Fibroblast of upper back skin (primary cell): ENCODE measurements at regions not wholly inside any gene's neighbourhood (a gene's known extent, or its start where the extent isn't known, plus 50 kb on each side); places are given as distances from the start of the nearest gene placed in this dataset.
A peak's percentile ranks its signal among the peaks of the same experiment; 100 is the strongest.

Experiments
- DNase-seq: peaks from one replicate; pipeline ENCODE4 v3.0.0-alpha.2; 2013

DNA sequence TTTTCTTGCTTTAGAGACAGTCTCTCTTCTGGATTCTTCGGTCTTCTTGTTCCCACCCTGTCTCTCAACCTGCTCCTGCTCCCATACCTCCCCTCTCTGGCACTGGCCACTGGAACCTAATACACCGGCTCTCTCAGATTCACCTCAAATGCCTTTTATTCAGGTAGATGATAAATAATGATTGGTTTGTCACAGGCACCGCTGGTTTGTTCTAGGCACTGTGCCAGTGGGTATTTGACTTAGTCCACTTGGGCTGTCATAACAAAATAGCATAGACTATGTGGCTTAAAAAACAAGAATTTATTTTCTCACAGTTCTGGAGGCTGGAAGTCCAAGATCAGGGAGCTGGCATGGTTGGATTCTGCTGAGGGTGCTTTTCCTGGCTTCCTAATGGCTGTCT lies 278.2 kb upstream of the STT3B start:
- no peak for DNase-seq

DNA sequence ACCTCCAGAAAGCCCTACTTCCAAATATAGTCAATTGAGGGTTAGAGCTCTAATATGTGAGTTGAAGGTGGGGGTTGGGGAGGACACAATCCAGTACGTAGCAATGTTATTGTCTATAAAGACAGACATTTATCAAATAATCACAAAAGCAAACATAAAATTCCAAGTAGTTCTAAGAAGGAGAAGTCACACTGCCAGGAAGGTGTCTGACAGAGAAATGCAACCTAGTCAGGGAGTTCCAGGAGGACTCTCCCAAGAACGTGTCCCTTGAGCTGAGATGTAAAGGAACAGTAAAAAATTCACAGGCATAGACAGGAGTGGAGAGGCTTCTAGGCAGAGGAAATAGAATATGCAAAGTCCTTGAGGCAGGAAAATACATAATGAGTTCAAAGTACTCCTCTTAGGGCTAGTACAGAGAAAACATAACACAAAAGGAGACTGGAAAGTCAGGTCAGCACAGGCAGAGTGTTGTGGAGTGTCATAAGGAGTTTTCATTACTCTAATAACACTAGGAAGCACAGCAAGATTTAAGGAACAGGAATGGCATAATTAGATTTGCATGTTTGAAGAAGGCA lies 277.6 kb upstream of the STT3B start:
- no peak for DNase-seq

DNA sequence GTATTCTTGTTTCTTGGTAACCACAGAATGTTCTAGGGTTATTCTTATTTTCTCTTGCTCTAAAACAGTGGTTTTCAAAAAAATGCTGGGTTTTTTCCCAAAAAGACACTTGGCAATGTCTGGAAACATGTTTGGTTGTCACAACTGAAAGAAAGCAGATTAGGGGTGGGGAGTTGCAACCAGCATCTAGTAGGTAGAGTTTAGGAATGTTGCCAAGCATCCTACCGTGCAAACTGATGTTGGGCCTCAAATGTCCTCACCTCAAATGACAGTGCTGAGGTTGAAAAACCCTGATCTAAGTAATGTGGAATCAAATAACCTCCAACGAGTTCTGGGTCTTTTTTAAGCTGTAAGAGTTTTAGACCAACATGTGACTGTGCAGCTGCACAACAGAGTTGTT lies 270.5 kb upstream of the STT3B start:
- DNase-seq, result no peak

DNA sequence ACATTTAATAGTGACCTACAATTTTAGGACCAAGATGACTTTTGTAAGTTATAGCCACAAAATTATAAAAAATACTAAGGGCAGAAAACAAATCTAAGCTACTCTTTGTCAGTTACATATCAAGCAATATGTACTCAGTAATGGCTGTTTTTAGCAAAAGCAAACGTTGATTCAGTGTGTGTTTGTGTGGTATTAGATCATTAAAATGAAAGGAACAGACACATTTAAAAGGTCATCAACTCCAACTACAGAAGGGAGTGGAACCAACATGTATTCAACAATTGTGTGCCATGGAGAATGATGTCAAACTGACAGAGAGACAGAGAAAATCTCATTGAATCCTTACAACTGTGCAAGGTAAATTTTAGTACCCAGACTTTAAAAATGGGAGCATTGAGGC lies 268.8 kb upstream of the STT3B start:
- DNase-seq, result no peak

DNA sequence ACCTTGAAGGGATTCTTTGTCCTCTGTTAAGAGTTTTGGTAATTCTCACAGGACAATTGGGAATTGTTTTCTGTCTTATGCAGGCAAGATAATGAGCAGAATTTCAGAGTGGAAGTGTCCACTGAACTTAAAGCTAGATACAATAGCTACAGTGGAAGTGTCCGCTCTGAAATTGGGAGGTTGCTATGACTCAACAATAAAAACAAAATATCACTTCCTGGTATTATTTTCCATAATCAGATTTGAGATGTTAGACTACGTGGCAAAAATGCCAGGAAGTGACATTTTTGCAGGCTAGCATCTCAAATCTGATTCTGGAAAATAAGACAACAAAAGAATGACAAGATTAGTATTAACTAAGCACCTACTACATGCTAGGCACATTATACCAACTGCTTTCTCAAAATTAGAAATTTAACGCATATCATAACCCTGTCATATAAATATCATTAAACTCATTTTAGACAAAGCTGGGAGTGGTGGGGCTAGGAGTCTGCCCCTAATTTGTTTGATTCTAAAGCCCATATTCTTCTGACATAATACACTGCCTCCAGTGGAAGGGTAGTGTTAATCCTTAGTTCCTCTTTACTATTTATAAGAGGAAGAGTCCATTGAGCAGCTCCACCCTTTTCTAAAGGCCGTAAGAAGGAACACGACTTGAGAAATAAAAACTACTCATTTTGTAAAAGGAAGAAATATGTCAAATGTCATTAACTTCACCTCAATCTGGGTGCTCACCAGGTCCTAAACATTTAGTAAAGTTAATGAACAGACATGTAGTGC lies 266.9 kb upstream of the STT3B start:
- no peak for DNase-seq

DNA sequence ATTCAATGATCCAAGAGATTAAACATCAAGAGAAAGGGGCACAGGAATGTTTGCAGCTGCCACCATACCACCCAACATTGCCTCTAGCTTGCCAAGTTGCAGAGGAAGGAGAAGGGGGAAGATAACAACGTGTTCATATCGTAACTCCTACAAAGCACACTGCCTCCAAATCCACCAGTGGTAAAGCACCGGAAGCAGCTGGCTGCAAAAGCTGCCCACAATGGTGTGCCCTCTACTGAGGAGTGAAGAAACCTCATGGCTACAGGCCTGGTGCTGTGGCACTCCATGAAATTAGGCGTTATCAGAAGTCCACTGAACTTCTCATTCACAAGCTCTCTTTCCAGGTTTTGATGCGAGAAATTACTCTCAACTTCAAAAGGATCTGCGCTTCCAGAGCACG lies 263.9 kb upstream of the STT3B start:
- no peak for DNase-seq

DNA sequence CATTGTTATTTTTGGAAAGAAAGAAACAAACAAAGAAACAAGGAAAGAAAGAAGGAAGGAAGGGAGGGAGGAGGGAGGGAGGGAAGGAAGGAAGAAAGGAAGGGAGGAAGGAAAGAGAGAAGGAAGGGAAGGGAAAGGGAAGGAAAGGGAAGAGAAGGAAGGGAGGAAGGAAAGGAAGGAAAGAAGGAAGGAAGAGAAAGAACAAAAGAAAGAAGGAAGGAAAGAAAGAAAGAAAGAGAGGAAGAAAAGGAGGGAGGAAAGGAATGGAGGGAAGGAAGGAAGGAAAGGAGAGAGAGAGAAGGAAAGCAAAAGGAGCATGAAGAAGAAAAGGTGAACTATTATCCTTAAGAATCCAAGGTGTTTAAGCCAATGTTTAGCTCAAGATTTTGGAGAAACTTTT lies 262.7 kb upstream of the STT3B start:
- DNase-seq, result no peak

DNA sequence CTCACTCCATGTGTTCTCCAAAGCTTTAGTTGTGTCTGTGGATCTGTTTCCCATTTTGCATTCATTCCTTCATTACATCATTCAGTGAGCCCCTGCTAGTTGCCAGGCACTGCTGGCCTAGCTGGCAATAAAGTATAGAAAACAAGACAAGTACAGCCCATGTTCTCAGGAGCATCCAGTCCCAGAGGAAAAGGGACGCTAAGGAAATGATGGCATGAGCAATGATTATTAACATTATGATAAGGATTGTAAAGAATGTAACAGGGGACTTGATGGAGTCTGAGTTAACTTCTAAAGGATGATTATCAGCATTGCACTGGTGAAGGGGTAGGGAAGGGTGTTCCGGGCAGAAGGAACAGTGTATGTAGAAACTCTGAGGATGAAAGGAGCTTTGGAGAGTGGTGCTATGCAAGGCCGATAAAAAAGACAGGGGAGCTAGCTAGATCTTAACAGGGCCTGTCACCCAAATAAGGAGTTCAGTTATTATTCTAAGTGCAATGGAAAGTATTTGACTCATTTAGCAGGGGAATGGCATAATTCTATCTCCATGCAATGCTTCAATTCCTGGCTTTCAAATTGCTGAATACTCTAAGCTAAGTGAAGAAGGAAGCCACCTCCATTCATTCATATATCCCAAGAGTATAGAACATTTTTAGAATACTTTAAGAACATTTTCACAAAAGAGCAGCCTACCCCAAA lies 258.2 kb upstream of the STT3B start:
- DNase-seq, result peak; percentile 38

DNA sequence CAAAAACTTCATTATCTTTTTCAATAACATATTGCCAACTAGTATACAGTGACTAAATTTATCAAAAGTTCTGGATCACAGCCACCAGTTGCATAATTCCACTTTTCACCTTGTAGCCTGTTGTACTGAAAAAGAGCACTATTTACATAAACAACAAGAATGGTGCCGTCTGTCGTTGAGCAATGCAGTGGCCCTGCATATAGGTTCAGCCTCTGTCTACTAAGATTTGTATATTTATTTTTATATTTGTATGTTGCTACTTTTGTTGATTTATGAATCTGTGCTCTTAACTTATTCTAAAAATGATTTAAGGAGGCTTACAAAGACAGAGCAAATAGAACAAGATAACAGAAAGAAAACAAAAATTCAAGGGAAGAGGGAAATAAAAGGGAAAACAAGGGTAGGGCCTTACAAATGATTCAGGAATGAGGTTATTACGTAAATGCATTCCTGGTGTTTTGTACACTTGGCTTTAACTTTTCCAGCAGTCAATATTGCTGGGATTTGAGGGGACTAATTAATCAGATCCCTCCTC lies 257.6 kb upstream of the STT3B start:
- peak; percentile 58 for DNase-seq

DNA sequence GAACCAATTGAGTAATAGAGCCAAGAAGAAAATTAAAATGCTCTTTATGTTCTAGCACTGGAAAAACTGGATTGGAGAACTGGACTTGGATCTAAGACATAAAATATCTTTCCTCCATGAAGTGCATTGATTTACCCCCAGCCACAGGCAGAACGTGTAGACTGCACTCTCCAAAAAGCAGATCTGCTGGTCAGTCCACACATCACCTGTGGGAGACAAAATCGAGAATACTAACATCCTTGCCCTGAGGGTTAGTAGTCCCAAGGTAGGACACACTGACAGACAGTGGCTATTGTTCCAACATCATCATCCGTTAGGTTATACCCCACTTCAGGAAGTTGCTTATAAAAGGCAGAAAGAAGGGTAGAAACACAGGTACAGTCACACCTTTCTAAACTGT lies 257.1 kb upstream of the STT3B start:
- DNase-seq, result no peak

DNA sequence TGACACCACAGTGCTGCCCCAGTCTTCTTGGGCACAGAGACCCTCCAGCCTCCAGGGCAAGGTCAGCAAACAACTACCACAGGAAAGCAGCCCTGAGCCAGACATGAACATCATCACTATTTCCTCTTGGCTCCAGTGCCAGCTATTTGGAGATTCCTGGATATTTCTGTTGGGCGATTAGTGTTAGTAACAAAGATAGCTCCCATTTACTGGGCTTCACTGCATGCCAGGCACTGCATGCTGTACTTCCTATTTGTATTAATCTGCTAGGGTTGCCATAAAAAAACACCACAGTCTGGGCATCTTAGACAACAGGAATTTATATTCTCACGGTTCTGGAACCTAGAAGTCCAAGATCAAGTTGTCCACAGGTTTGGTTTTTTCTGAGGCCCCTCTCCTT lies 255.1 kb upstream of the STT3B start:
- DNase-seq, result no peak

DNA sequence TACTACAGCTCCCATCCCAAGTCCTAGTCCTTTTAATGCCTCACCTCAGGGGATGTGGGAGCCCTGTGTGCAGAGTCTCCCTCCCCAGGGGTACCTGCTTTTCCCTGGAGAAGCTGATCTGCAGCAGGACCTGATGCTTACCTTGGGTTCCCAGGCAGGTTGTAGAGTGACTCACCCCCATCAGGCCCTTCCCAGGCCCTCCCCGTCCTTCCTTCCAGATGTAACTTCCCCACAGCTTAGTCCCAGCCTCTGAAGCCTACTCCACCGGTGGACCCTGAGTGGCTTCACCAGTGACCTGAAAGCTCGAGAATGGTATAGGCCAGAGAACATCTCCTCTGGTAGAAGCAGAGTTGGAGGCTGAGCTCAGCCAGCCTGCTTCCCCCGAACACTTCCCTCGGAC lies 254.2 kb upstream of the STT3B start:
- DNase-seq, result no peak

DNA sequence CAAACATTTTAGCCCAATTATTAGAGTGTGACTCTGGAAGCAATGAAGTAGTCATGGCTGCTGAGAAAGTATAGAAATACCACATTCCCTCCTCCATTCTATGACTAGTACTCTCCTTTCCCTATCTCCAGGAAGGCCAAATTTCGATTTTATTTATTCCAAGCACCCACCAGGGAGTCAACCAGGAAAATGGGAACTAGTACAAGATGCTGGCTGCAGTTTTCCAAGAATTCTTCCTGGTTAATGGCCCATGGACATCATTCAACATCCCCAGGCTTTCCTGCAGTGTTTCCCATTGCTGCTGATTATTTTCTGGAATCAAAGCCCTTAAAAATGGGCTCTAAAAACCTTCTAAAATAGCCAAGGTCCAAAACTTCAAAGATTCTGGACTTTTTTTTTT lies 247.9 kb upstream of the STT3B start:
- no peak for DNase-seq

DNA sequence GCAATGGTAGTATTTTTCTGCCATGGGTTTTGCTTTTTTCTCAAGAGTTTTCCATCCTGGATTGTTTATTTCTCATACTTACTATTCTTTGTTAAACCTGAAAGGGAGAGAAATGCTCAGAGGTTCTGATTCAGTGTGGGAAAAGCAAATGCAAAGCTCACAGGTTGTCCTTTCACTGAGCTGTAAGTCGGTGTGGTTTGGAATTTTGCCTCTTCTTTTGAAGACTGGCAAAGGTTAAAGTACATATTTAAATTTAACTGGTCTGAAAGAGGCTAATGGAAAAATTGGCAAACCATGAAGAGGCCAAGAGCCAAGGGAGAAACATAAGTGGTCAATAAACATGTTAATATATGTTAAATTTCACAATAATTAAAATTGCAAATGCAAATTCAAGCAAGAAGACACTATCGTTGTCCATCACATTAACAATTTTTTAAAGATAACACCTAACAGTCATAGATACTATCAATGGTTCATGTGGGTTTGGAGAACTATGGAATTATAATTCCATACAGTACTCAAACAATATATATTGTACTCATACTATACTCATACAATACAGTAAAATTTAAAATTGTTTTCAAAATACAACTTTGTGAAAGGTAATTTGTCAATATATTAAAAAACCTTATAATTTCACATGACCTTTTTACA lies 246.8 kb upstream of the STT3B start:
- no peak for DNase-seq

DNA sequence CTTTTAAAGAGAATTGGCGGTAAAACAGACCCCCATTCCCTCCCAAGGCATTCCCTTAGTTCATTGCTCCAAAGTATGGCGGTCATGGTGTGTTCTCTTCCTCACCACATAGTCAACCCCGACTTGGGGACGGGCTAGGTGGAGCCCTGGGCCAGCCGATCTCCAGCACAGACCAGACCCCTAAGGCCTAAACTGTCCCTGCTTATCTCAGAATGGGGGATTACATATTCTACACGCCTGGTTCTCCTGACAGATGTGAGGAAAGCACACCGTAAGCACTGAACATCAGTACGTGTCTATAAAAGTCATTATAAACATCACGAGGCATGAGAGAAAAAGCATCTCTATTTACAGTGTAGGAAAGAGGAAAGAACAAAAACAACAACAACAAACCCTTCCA lies 244.5 kb upstream of the STT3B start:
- no peak for DNase-seq

DNA sequence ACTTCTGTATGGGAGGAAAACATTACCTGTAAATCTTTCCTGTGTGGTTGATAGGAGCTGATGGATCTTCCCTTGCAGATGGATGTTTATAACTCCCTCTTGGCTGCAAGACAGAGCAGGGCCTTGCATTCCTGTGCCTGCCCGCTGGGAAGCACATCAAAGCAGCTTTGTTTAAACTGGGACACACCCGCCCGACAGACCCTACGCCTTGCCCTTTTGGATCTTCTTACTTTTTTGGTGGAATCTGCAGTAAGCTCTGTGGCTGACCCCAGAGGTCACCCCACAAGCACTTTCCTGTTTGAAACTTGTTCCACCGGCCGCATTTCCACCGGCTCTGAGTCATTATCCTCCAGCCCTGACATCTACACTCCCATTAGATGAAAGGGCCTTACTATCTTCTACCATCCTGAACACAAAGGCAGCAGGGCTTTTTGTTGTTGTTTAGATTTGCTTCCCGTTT lies 244.1 kb upstream of the STT3B start:
- DNase-seq, result peak; percentile 43

DNA sequence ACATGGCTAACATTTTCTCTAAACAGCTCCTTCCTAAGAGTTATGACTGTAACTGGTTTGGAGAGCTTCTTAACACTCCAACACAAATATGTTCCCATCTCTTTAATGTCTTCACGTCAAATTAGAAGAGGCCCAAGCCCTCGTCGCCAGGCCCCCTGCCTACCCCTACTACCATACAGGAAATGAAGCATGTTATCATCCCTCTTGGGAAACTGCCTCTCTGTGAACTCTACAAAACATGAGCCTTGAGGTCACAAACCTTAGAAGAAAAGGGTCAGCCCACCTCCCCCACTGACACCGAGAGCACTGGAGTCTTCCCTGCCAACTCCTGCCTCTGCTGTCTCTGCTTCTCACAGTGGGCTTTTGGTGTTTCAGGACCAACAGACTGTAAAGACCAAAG lies 243.1 kb upstream of the STT3B start:
- DNase-seq, result no peak

DNA sequence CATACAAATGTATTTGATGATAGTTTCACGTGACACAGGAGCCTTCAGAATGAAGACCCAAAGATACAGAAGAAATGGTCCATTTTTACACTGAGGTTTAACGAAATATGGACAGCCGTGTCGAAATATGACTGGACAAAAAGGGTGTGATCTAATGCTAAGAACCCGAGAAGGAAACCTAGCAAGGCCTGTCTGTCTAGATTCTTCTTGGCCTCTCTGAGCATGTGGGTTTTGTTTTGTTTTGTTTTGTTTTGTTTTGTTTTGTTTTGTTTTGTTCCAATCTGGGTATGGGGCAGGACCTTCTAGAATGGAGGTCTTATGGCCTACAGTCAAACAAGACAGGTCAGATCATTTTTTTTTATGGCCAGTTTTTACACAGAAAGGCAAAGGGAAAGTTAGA lies 242.7 kb upstream of the STT3B start:
- no peak for DNase-seq

DNA sequence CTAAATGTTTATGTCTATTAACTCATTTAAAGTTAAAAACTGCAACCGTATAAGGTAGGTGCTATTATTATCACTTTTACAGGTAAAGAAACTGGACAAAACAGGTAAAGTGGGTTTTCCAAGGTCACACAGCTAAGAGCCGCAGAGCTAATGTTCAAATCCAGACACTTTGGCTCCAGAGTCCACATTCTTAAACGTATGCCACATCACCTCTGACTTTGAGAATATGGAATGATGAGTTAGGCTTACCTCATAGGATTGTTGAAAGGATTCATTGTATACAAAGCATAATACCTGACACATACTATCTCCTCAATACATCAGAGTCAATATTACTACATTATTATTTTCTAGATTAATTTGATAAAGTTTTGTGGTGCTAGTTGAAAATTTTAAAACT lies 240.9 kb upstream of the STT3B start:
- no peak for DNase-seq

DNA sequence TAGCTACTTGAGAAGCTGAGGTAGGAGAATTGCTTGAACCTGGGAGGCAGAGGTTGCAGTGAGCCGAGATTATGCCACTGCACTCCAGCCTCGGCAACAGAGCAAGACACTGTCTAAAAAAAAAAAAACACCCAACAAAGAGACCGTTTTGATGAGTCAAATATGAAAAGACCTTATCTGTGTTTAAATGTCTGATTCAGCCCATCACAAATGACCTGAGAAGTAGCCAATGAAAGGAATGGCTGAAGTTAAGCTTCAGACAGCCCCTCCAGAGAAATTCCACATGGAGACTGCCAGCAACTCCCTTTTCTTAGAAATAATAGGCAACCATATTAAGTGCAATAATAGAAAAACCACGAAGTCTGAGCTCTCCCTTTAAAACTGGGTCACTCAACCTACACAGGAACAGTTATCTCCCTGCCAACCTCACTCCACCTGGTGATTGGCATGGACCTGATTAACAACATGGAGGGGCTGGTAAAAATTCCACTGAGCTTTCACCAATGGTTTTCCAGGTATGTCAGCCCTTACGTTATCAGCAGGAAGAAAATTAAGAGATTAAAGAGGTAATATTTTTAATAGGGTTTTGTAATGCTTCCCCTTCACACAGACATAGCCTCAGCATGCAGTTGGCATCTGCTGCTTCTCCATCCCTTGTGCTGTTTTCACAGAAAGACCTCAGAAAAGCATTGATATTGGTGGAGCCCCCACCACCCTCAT lies 238.1 kb upstream of the STT3B start:
- DNase-seq, result no peak

DNA sequence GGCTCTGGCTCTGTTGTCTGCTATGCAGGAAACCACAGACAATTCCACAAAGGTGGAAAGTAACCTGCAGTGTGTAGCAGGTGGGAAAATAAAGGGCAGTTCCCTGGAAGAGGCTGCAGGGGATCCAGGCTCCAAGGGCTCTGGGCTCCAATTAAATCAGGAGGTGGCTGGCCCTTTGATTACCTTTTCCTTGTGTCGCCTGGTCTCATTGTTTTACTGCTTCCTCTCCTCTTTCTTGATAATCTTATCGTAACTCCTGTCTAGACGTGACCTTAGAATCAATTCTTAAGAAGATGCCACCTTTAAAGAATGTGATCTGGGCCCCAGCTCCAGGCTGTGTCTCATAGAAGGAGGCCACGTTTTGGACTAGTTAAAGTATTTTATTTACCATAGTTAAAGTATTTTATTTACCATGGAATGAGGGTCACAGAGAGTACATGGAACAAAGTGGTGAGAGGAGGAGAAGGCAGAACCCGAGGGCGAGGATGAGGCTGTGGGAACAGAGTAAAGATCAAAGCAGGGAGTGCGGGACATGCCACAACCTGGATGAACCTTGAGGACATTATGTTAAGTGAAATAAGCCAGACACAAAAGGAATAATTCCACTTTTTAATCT lies 237.5 kb upstream of the STT3B start:
- no peak for DNase-seq

DNA sequence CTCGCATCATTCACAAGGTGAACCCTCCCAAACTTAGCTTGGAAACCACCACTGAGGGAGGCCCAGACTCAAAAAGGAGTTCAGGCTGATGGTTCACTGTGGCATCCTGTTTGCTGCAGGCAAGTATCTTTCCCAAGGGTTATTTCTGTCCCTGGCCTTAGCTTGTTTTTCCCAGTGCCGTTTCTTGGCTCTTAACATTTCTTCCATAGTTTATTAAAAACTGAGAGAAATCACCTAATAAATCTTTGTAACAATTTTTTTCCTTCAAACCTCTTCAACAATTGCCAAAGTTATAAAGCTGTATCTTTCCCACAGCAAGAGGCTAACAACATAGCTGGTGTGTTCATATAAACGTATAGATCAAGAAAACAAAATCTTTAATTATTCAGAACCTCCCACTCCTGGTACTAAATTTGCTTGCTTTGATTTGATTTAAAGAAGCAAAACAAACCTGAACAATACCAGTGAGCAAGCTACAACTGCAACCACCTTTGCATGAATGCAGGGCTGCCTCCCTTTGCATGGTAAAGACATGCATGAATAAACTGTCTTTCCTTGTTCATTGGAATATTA lies 234.9 kb upstream of the STT3B start:
- DNase-seq, result no peak
